ENCODE measurements at regions not wholly inside any gene's neighbourhood (a gene's known extent, or its start where the extent isn't known, plus 50 kb on each side); places are given as distances from the start of the nearest gene placed in this dataset.

GRCh38 chrX:4450177-4450576, 736.7 kb upstream of the PRKX start:
- no peak for DNase-seq

GRCh38 chrX:4435905-4436304, 722.5 kb upstream of the PRKX start:
- no peak for DNase-seq

DNA sequence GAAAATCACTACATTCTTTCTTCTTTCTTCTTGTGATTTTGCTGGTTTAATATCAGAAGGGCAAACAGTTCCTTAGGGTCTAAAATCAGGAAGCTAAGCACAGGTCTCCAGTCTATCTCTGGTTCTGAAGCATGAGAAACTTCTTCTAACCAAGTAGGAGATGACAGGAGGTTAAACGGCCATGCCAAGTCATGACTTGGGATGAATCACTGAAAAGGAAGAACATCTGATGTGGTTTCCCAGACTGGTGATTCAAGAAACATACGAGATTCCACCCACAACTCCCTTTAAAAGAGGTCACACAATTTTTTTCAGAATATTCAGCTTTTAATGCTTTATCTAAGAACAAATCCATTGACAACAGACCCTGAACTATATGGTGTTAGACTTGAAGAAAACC, 684.0 kb upstream of the PRKX start:
- no peak for DNase-seq

GRCh38 chrX:4382273-4382672, 668.8 kb upstream of the PRKX start:
- DNase-seq = no peak

- no peak for DNase-seq
Observed at GRCh38 chrX:4380710-4381109, 667.3 kb upstream of the PRKX start.

DNA sequence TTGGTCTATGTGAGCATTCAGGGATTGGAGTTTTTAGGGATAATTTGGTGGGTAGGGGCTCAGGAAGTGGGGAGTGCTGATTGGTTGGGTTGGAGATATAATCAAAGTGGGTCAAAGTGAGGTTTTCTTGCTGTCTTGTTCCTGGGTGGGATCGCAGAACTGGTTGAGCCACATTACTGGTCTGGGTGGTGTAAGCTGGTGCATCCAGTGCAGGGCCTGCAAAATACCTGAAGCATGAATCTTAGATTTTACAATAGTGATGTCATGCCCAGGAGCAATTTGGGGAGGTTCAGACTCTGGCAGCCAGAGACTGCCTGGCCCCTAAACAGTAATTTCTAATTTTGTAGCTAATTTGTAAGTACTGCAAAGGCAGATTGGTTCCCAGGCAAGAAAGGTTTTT, 665.6 kb upstream of the PRKX start:
- no peak for DNase-seq

DNA sequence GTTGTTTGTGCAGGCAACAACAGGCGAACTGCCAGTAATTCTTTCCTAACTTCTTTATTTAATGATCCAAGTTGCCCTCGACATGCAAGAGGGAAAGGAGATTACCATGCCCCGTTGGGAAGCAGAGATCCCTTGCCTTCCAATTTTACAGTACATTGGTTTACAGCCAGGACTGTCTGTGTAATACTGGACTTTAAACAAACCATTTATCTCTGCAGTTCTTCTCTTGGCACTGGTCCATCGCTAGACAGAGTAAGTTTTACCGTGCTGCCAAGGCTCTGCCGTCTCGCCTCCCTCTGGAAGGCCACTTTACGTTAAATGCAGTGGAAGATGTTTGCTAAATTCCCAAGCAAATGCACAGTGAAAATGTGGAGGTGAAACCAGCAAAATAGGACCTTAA, 660.3 kb upstream of the PRKX start:
- no peak for DNase-seq

DNA sequence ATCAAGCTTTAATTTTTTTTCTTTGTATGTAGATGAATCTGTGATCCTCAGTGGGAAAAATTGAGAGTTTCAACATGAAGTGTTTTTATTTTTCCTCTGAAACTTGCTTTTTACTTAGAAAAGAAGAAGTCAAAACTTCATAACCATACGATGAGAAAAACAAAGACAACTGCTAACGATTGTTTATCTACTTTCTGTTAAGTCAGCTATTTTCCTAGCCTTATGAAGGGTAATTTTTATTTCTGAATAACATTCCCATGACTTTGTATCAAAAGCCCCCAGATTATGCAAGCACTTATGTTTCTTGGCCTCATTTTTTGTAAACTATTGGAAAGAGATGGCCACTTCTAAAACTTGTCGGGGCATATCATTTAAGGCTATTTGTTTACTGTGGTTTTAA, 645.1 kb upstream of the PRKX start:
- DNase-seq = no peak

DNA sequence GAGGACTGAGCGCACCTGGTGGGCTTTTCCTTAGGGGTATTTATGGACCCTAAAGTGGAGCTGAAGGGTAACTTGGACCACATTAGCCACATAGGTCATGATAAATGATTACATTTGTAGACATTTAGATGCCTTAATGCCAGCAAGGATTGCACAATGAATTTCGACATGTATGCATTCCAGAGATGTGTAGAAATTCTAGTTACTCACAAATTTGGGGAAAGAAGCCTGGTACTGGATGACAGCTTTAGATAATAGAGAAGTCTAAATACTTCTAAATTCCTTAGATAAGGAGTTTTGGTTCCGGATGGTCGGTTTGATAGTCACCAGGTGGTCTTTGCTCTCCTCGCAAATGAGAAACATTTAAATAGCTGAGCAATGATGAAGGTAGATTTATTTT, 609.5 kb upstream of the PRKX start:
- DNase-seq = no peak

- DNase-seq = no peak
Observed at GRCh38 chrX:4320436-4320947, 607.0 kb upstream of the PRKX start.

DNA sequence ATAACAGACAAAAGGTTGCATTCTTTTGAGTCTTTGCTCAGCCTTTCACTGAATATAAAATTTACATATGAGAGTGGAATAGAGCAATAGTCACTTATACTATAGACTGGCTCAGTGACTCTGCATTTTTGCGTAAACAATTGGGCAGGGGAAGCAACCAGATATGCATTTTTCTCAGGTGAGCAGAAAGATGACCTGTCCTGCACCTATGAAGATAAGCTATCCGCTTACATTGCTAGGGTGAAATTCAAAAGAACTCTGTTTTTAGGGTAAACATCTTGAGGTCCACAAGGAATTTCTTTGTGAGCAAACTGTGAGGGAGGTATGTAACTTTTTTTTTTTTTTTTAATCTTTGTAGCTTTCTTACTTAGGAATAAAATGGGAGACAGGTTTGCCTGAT, 602.4 kb upstream of the PRKX start:
- DNase-seq = no peak

DNA sequence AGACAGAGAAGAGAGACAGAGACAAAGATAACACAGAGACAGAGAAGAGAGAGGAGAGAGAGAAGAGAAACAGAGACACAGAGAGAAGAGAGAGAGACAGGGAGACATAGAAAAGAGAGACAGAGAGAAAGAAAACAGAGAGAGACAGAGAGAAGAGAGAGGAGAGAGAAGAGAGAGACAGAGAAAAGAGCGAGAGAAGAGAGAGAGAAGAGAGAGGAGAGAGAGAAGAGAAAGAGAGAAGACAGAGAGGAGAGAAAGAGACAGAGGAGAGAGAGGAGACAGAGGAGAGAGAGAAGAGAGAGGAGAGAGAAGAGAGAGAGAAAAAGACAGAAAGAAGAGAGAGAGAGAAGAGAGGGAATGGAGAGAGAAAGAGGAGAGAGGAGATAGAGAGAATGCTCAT, 601.1 kb upstream of the PRKX start:
- DNase-seq = no peak

GRCh38 chrX:4277122-4277521, 563.7 kb upstream of the PRKX start:
- DNase-seq = no peak

GRCh38 chrX:4268676-4269075, 555.2 kb upstream of the PRKX start:
- DNase-seq = no peak

- no peak for DNase-seq
Observed at GRCh38 chrX:4265036-4265435, 551.6 kb upstream of the PRKX start.

- DNase-seq = no peak
Observed at GRCh38 chrX:4263030-4263803, 549.8 kb upstream of the PRKX start.

GRCh38 chrX:4253092-4253491, 539.6 kb upstream of the PRKX start:
- no peak for DNase-seq

DNA sequence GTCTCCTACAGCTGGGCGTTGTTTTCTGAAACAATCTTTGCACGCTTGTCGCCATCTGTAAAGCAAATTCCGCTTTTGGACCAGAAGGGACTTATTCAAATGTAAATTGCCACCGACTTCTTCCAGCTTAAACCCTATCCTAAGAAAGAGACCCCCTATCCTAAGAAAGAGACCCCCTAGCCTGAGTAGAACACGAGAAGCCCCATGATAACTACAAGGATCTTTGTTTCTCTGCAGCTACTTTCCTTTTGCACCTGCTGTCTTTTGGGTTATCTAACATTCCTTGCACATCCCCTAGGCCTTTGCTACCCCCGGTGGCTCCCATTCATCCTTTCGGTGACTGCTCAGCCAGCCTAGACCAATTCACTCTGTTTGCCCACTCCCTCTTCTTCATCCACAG, 536.0 kb upstream of the PRKX start:
- no peak for DNase-seq

DNA sequence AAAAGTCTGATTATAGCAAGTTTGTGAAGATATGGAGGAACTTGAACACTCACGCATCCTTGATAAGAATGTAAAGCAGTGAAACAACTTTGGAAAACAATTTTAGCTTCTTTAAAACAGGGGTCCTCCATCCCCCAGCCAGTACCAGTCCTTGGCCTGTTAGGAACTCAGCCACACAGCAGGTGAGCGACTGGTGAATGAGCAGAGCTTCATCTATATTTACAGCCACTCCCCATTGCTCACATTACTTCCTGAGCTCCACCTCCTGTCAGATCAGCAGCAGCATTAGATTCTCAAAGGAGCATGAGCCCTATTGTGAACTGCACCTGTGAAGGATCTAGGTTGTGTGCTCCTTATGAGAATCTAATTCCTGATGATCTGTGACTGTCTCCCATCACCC, 530.3 kb upstream of the PRKX start:
- DNase-seq = no peak

- DNase-seq = no peak
Observed at GRCh38 chrX:4240541-4241194, 527.2 kb upstream of the PRKX start.

GRCh38 chrX:4239650-4240540, 526.4 kb upstream of the PRKX start:
- DNase-seq = no peak

DNA sequence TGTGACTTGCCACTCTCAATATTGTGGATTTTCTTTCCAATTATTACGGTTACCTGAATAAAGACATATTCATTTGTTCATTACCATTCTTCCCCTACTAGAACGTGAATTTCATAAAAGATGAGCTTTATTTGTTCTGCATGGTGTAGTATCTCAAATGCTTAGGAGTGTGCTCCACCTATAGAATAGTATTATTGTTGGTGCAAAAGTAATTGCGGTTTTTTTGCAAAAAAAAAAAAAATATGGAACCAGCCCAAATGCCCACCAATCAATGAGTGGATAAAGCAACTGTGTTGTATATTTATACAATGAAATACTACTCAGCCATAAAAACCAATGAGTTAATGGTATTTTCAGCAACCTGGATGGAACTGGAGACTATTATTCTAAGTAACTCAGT, 525.5 kb upstream of the PRKX start:
- no peak for DNase-seq

GRCh38 chrX:4225086-4225485, 511.6 kb upstream of the PRKX start:
- no peak for DNase-seq

DNA sequence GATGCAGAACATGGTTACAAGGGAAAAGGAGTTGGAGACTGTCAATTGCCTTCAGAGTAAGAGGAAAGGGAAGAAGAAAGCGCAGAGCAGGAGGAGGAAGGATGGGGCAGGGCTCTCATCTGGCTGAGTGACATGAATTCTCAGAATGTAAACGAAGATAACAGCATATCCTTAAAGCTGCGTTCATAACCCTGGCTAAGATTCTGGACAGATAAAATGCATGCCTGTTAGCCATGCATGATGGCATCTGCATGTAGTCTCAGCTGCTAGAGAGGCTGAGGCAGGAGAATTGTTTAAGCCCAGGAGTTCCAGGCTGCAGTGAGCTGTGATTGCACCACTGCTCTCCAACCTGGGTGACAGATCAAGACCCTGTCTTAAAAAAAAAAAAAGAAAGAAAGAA, 493.5 kb upstream of the PRKX start:
- no peak for DNase-seq
